LNCaP clone FGC (cell line): ENCODE measurements at regions not wholly inside any gene's neighbourhood (a gene's known extent, or its start where the extent isn't known, plus 50 kb on each side); places are given as distances from the start of the nearest gene placed in this dataset.
"Not testable (repeated sequence)": the region's sequence is repeated elsewhere in the genome, so short reads cannot be mapped to it uniquely, and the experiment has no call there.

ENCODE experiments used
- DNase-seq: peaks from one replicate; pipeline ENCODE4 v3.0.0-alpha.2; 2011; ENCODE audit warnings: low read depth
- H3K4me3 ChIP-seq: 2 replicates; pipeline ENCODE4 v1.5.1; 2011; ENCODE audit warnings: mild to moderate bottlenecking, low read depth, low read length, control low read depth
- TF ChIP-seq, protein P1 (sequence below): IDR thresholded peaks from 2 replicates; pipeline ENCODE4 v1.5.1; 2012; ENCODE audit warnings: mild to moderate bottlenecking; ENCODE audit not compliant: control insufficient read depth, insufficient read depth; ENCODE audit errors: extremely low read depth

DNA sequence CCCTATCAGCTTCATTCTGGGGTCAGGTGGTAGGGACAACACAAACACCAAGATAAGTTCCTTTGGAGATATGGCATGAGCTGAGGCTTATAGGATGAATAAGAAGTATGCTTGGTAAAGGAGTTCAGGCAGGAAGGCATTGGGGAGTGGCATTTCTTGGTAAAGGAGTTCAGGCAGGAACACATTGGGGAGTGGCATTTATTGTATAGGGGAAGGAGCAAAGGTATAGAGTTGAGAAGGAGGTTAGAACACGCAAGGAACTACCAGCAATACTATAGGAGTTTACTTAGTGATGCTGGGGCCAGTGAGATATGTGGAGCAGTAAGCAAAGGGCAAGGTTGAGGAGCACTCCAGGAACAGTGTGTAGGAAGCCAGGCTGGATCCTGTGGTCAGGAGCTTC is 625.9 kb downstream of the TTLL7 start:
- DNase-seq, H3K4me3 ChIP-seq: not testable (repeated sequence)

DNA sequence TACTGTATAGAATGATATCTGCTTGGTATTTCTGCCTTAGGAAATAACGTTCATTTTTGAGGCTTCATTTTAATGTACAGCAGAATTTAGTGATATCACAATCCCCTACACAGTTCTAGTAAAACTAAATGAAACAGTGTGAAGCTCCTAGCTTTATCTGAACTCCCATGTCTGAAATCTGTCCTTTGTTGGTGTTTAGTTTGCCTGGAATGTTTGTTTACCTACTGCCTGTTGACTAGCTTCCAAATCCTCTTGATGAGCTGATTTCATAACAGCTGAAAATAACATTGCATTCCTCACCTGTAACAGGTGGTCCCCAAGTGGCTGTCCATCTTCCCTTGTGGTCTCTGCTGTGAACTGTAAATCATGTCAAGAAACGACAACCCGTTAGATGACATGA is 629.1 kb downstream of the TTLL7 start:
- not testable (repeated sequence) for H3K4me3 ChIP-seq, DNase-seq

DNA sequence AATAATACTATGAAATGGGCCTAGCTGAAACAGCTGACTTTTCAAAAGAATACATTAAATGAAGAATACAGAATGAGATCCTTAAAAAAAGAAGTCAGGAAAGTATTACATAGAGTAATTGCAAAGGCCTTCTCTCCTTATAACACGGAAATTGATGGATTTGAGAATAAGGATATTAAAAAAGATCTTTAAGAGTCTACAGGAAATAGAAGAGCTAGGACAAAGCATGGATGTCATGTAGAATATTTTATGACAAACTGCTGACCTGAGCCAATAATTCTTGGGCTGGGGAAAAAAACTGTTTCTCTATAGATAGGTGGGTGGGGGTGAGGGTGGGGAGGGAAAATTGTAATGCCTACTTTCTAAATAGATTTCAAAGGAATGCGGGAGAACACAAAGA is 633.6 kb downstream of the TTLL7 start:
- DNase-seq, H3K4me3 ChIP-seq: not testable (repeated sequence)

DNA sequence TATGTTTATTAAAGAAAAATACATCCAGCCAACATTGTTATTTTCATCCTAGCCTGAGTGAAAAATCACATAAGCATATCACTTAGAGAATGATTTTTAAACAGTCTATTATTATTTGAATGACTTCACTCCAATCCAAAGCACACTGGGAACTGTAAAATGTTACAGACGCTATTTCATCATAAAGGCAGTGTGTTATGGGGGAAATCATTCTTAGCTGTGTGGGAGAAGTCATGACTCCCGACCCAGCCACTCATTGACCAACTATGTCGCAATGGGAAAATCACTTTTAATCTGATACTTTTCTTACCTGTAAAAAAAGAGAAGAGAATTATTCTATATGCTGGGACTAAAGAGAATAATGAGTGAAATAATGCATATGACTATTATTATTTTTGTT is 653.6 kb downstream of the TTLL7 start:
- not testable (repeated sequence) for DNase-seq, H3K4me3 ChIP-seq

DNA sequence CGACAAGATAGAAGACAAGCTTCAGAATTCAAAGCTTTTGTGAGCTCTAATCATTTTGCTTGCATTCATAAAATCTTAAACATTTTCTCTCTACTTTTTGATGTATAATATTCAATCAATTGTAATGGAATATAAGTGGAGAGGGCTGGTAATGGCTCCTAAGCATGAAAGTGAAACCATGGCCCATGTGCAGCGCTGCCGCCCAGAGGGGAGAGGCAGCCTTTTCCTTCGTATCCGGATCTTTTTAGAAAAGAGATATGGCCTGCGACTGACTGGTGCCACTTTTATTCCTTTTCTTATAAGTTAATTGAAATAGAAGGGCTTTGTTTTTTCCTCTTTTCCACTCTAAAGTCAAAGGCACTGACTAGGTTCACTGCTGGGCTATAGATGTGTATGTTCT is 655.2 kb downstream of the TTLL7 start:
- not testable (repeated sequence) for DNase-seq, H3K4me3 ChIP-seq

DNA sequence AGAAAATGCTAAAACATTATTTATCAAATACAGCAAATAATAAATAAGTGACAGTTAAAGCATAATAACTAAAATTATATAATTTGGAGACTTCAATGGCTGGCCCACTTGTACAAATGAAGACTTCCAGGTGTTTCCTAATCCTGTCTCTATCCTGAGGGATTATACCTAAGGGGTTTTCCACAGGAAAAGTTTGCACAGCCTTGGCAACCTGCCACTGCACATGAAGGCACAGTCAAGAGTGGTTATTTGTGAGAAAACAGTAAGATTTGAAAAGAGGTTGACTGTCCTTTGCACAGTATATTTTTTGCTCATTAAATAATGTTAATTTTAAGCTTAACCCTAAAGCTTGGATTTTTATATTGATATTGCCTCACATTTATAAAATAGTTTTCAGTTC is 655.9 kb downstream of the TTLL7 start:
- not testable (repeated sequence) for DNase-seq, H3K4me3 ChIP-seq

DNA sequence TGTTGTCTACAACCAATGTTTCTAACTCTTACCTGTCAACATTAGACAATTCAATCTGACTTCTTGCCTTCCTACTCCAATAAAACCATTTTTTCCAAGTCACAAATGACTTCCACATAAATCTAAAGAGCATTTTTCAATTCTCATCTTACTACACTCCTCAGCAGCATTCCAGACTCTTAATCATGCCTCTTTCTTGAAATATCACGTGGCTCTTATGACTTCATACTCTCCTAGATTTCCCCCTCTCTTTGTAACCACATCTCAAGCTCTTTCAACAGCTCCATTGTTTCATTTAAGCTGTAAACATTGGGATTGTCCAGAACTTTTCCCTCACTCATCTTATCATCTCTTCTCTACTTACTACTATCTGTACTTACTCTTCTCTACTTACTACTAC is 666.6 kb downstream of the TTLL7 start:
- DNase-seq, H3K4me3 ChIP-seq: not testable (repeated sequence)

DNA sequence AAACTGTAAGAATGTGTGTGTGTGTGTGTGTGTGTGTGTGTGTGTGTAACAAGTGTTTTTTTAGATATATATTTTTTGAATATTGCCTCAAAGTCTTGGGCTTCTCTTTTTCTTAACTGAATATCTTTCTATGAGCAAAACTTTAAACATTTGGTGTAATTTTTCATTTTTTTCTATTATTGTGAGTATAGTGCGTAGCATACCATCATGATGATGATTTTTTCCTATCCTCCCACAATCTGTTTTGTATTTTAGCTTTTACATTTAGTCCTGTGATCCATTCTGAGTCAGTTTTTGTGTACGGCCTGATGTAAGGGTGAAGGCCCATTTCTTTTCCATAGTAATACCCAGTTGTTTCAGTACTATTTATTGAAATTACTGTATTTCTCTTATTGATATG is 680.6 kb downstream of the TTLL7 start:
- TF ChIP-seq, protein P1, sequence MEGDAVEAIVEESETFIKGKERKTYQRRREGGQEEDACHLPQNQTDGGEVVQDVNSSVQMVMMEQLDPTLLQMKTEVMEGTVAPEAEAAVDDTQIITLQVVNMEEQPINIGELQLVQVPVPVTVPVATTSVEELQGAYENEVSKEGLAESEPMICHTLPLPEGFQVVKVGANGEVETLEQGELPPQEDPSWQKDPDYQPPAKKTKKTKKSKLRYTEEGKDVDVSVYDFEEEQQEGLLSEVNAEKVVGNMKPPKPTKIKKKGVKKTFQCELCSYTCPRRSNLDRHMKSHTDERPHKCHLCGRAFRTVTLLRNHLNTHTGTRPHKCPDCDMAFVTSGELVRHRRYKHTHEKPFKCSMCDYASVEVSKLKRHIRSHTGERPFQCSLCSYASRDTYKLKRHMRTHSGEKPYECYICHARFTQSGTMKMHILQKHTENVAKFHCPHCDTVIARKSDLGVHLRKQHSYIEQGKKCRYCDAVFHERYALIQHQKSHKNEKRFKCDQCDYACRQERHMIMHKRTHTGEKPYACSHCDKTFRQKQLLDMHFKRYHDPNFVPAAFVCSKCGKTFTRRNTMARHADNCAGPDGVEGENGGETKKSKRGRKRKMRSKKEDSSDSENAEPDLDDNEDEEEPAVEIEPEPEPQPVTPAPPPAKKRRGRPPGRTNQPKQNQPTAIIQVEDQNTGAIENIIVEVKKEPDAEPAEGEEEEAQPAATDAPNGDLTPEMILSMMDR: no peak
- DNase-seq: no peak
- H3K4me3 ChIP-seq: no peak overlapping the region

DNA sequence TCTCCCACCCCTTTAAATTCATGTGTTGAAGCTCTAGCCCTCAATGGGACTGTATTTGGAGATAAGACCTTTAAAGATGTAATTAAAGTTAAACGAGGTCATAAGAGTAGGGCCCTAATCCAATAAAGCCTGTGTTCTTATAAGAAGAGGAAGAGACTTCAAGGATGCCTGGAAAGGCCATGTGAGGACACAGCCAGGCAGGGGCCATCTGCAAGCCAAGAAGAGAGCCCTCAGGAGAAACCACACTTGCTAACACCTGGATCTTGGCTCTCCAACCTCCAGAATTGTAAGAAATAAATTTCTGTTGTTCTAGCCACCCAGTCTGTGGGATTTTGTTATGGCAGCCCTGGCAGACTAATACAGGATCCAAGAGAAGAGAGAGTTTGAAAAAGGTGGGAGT is 683.5 kb downstream of the TTLL7 start:
- not testable (repeated sequence) for H3K4me3 ChIP-seq
- DNase-seq: peak; percentile 40

DNA sequence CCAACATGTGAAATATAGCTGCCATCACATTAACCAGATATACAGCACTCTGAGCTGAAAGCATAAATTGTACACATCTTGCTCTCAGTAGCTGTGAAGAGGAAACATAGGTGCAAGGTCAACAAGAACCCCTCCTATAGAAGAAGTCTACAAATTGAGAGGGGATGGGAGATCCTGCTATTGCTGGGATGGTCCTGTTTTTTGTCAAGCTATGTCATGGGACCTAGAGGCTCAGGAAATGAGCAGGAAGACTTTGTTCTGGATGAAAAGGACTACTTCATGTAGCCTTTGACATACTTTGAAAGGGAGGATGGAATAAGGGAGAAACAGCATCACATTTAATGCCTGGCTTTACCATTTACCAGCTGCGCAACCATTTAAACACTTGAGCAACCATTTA is 688.8 kb downstream of the TTLL7 start:
- DNase-seq, H3K4me3 ChIP-seq: not testable (repeated sequence)

DNA sequence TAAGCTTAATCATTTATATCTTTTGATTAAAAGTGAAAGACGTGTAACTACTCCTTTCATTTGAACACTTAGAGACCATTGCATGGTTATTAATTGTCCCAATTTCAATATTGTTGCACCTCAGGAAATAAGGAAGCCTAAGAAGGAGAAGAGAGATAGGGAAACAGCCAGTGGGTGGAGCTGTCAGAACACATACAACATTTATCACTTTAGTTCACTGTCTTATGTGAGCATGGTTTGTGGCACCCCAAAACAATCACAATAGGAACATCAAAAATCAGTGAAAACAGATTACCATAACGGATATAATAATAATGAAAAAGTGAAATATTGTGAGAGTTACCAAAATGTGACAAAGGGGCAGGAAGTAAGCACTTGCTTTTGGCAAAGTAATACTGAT is 689.9 kb downstream of the TTLL7 start:
- H3K4me3 ChIP-seq, DNase-seq: not testable (repeated sequence)
- TF ChIP-seq, protein P1: 0 out of 2 replicates have a peak, but pooled peaks have one; percentile 27

DNA sequence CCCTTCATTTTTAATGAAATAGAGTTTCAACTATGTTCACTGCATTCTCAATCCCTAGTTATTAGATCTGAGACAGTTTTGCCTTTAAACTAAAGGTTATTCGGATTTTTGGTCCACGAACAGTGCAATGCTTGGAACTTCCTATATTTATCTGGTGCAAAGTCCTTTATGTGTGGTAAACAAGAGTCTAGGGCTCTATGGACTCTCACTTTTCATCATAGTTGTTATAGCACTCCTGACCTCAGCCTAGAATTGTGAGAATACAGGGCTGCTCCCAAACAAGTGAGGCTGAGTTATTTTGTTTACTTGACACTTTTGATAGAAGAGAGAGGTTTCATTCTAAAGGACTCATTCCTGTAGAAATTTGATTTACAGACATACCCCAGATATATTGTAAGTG is 692.1 kb downstream of the TTLL7 start:
- H3K4me3 ChIP-seq, DNase-seq: not testable (repeated sequence)

DNA sequence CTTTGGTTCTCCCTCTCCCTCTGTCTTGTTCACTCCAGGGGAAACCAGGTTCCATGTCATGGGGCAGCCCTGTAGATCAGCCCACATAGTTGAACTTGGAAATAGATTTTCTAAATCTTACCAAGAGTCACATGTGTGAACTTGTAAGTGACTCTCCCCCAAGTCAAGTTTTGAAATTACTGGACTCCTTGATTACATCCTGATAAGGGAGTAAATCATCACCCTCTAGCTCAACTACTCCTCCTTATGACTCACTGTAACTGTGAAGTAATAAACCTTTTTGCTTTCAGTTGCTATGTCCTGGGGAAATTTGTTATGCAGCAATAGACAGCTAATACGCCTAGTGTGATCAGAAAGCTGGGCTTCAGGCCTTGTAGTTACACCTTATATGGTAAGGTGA is 703.3 kb downstream of the TTLL7 start:
- not testable (repeated sequence) for H3K4me3 ChIP-seq, DNase-seq

DNA sequence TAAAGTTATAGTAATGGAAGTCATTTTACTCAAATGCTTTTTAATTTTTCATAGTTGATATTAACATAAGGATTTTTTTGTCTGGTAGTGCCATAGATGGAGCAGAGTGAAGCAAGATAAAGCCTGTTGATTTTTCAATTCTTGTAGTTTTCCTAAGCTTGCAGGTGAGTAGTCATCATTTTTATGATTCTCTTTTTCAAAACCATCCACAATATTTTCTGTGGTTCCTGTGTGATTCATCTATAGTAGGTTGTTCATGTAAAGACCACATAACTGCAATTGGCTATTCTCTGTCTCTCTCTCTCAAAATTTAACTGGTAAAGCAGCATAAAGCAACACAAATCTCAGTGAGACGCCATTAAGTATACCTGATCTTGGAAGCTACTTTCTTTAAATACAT is 711.5 kb downstream of the TTLL7 start:
- DNase-seq, H3K4me3 ChIP-seq: not testable (repeated sequence)

DNA sequence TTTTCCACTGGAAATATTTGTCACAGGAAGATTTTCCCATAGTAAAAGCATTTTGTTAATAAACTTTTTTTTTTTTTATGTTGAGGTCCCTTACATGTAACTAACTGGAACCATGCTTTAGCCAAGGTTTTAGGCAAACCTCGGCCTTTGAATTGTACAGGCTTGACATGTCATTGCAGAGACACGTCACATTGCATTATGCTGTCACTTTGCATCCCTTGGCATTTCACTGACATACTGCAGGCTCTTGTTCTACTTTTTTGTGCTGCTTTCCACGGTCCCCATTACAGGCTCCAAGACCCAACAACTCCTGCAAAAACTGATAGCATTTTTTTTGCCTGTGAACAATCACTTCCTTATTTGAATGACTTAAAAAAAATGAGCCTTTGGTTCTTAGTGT is 724.3 kb downstream of the TTLL7 start:
- H3K4me3 ChIP-seq, DNase-seq: not testable (repeated sequence)

DNA sequence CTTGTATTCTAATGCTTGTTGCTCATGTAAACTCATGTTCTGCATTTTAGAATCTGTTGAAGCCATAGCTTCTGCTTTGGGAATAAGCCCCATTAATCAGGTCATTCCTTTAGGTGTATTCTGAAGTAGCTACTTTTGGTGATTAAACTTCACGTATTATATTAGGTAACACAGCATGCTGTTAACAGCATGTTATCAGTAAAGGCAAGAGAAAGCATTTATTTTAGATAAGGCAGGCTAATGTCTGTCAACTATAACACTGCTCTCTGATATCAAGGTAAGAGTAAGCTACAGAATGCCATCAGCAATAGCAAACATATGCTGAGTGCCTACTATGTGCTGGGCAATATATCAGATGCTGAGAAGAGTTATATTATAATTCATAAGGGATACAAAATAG is 726.4 kb downstream of the TTLL7 start:
- not testable (repeated sequence) for H3K4me3 ChIP-seq, DNase-seq

DNA sequence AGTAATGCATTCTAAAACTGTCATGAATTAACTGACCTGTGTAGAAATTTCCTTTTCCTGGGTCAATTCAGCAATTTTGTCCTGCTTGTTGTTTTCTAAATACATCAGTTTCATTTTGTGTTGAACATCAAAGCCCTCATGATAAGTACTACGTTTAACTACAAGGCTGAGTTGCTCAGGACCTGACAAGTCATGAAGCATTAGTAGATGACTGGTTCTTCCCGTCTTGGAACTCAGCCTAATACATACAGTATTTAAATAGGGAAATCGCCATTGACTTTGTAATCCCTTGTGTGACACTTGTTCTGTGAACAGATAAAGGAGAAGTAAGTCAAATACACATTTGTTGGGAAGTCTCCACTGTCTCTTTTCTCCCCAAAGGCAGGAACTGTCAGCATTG is 727.1 kb downstream of the TTLL7 start:
- not testable (repeated sequence) for H3K4me3 ChIP-seq

DNA sequence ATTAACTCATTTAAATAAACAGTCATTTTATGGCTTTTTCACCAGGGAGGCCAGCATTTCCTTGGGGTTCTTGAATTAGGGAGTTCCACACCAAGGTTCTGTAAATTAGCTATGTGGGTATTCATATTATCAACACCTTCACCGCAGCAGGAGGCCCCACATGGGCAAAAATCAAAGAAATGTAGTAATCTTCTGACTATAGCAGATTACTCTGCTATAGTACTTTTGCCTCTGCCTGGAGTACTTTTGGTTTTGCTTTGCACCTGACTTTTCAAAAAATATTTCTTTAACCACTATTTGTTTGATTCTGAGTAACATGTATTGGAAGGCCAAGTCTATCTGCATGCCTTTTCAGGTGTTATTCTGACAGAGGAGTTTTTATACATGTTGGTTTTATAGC is 728.1 kb downstream of the TTLL7 start:
- not testable (repeated sequence) for DNase-seq, H3K4me3 ChIP-seq

More for the DNA sequence above, 727.1 kb downstream of the TTLL7 start:
- DNase-seq: not testable (repeated sequence)

DNA sequence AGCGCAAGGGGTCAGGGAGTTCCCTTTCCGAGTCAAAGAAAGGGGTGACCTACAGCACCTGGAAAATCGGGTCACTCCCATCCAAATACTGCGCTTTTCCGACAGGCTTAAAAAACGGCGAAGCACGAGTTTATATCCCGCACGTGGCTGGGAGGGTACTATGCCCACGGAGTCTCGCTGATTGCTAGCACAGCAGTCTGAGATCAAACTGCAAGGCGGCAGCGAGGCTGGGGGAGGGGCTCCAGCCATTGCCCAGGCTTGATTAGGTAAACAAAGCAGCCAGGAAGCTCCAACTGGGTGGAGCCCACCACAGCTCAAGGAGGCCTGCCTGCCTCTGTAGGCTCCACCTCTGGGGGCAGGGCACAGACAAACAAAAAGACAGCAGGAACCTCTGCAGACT is 735.1 kb downstream of the TTLL7 start:
- H3K4me3 ChIP-seq, DNase-seq: not testable (repeated sequence)
